HepG2 (cell line): ENCODE measurements at regions not wholly inside any gene's neighbourhood (a gene's known extent, or its start where the extent isn't known, plus 50 kb on each side); places are given as distances from the start of the nearest gene placed in this dataset.

Experiments used
- ATAC-seq: fragments of 200-7000 bp; cut with Tn5 transposase; 3 replicates; pipeline ENCODE4 v1.9.1; 2020; ENCODE audit warnings: mild to moderate bottlenecking, moderate library complexity
- BruUV-seq: library from RNA; stranded (reverse); fragments of 400-500 nt; replicated peaks from 2 replicates; lab custom pipeline; 2021; lab: Mats Ljungman, UMichigan
- CTCF ChIA-PET: fragments of 300-600 bp; formaldehyde crosslinking; extraction: SDS; loops from one replicate; lab custom pipeline; 2021; ENCODE audit warnings: low total read pairs, inconsistent platforms, low intra/inter-chr PET ratio; lab: Yijun Ruan, JAX
- POLR2A ChIA-PET: fragments of 350-600 bp; sonication (Branson Sonifier 250); formaldehyde crosslinking; loops from one replicate; lab custom pipeline; 2020; ENCODE audit warnings: antibody characterized with exemption, inconsistent platforms; lab: Yijun Ruan, JAX
- DNase-seq: peaks from one replicate; pipeline ENCODE4 v3.0.0-alpha.2; 2015; ENCODE audit warnings: low spot score
- FAIRE-seq: peaks from 3 replicates; lab custom pipeline; 2011; peaks lifted over from hg19 to GRCh38; lab: Jason Lieb, UNC
- H2AFZ ChIP-seq: one replicate; pipeline ENCODE4 v1.6.1; 2011; ENCODE audit warnings: low read length, inconsistent platforms
- H3K27ac ChIP-seq: fragments of 300-600 bp; 3 replicates; pipeline ENCODE4 v1.8.0; 2011; ENCODE audit warnings: mixed run types, mild to moderate bottlenecking, mixed read lengths, low read length, inconsistent platforms; ENCODE audit not compliant: insufficient read depth; ENCODE audit errors: extremely low read length
- H3K27me3 ChIP-seq, 2 experiments: fragments of 200-600 bp in 1 of 2; 2 replicates in 1 of 2; 3 replicates in 1 of 2; pipeline versions ENCODE4 v1.6.0 to v1.8.0; 2011; ENCODE audit warnings: low read length in 2 of 2, mild to moderate bottlenecking in 2 of 2, moderate library complexity in 2 of 2, inconsistent platforms in 1 of 2; ENCODE audit not compliant: insufficient read depth in 2 of 2, control insufficient read depth in 1 of 2
- H3K36me3 ChIP-seq, 2 experiments: fragments of 200-600 bp in 1 of 2; replicated peaks in 1 of 2; 2 replicates in 1 of 2; 3 replicates in 1 of 2; pipeline versions ENCODE4 v1.5.1 to v1.8.0; 2011; ENCODE audit warnings: low read length in 2 of 2, inconsistent platforms in 1 of 2; ENCODE audit not compliant: insufficient read depth in 2 of 2, control insufficient read depth in 1 of 2
- H3K4me1 ChIP-seq: 2 replicates; pipeline ENCODE4 v1.5.1; 2012; ENCODE audit warnings: low read length, inconsistent platforms; ENCODE audit not compliant: insufficient read depth
- H3K4me2 ChIP-seq: 2 replicates; pipeline ENCODE4 v1.6.0; 2011; ENCODE audit warnings: low read depth, low read length, inconsistent platforms
- H3K4me3 ChIP-seq, 3 experiments: fragments of 200-600 bp in 1 of 3; sonication (generic), shearing (Covaris generic) in 1 of 3; replicated peaks in 1 of 3; 2 replicates each; pipeline ENCODE4 v1.5.1; 2011 to 2016; ENCODE audit warnings: low read length in 3 of 3, inconsistent platforms in 2 of 3, low read depth in 2 of 3, mild to moderate bottlenecking in 2 of 3, control low read depth in 1 of 3, mixed read lengths in 1 of 3; ENCODE audit not compliant: insufficient read depth in 1 of 3
- H3K79me2 ChIP-seq: one replicate; pipeline ENCODE4 v1.6.1; 2011; ENCODE audit warnings: low read length, inconsistent platforms; ENCODE audit not compliant: insufficient read depth
- H3K9ac ChIP-seq: 2 replicates; pipeline ENCODE4 v1.6.0; 2011; ENCODE audit warnings: mild to moderate bottlenecking, low read depth, low read length, inconsistent platforms; ENCODE audit not compliant: insufficient read depth
- H3K9me3 ChIP-seq: 2 replicates; pipeline ENCODE4 v1.5.1; 2012; ENCODE audit warnings: mild to moderate bottlenecking, low read length
- H4K20me1 ChIP-seq: 2 replicates; pipeline ENCODE4 v1.6.0; 2011; ENCODE audit warnings: inconsistent platforms, mild to moderate bottlenecking, low read length, moderate library complexity; ENCODE audit not compliant: insufficient read depth
- MAFK ChIP-seq, 2 experiments: IDR thresholded peaks in 1 of 2; conservative IDR thresholded peaks in 1 of 2; 2 replicates each; pipeline ENCODE4 v1.6.1; 2011; ENCODE audit warnings: improper control_type of control experiment in 2 of 2, low read length in 2 of 2
- PRPF4 ChIP-seq: fragments of 200-400 bp; formaldehyde crosslinking; IDR thresholded peaks from 2 replicates; pipeline ENCODE4 v1.6.1; 2016; ENCODE audit warnings: low read length, low read depth; ENCODE audit not compliant: poor library complexity, severe bottlenecking
- RAD21 ChIP-seq: fragments of 450-650 bp; formaldehyde crosslinking; IDR thresholded peaks from 2 replicates; pipeline ENCODE4 v1.5.0; 2020; ENCODE audit warnings: mild to moderate bottlenecking
- SMC3 ChIP-seq: IDR thresholded peaks from 2 replicates; pipeline ENCODE4 v1.6.1; 2011; ENCODE audit warnings: low read length, improper control_type of control experiment
- STAG1 ChIP-seq: sonication (generic); formaldehyde crosslinking; IDR thresholded peaks from 2 replicates; pipeline ENCODE4 v1.4.0; 2020; ENCODE audit warnings: missing genetic modification reagents
- ZFYVE20 ChIP-seq: sonication (generic); formaldehyde crosslinking; IDR thresholded peaks from 2 replicates; pipeline ENCODE4 v1.8.0; 2023; ENCODE audit warnings: low read depth, mild to moderate bottlenecking, moderate library complexity, missing genetic modification reagents, borderline replicate concordance
- ZNF737 ChIP-seq: sonication (generic); formaldehyde crosslinking; IDR thresholded peaks from 2 replicates; pipeline ENCODE4 v1.5.0; 2020; ENCODE audit warnings: missing genetic modification reagents, mild to moderate bottlenecking, borderline replicate concordance
- WGBS: methylation state at CpG from one replicate; pipeline ENCODE4 v1.1.6; 2017; ENCODE audit warnings: low lambda C conversion rate; 5-methylcytosine and 5-hydroxymethylcytosine counted together
- in situ Hi-C: cut with HindIII; loops from 2 replicates; pipeline ENCODE4 v1.10.0; 2017; ENCODE audit warnings: low pct_unique_long_range_greater_than_20kb; ENCODE audit not compliant: extremely low pct_ligation_motif_present
- intact Hi-C: fragments of 100-400 bp; cut with micrococcal nuclease; formaldehyde crosslinking; loops from one replicate; pipeline ENCODE4 v1.10.0; 2022; ENCODE audit not compliant: unreplicated experiment
- TF ChIP-seq, protein P1 (sequence below): sonication (generic); formaldehyde crosslinking; IDR thresholded peaks from 2 replicates; pipeline ENCODE4 v1.5.0; 2020; ENCODE audit warnings: mild to moderate bottlenecking, missing genetic modification reagents, moderate library complexity

DNA sequence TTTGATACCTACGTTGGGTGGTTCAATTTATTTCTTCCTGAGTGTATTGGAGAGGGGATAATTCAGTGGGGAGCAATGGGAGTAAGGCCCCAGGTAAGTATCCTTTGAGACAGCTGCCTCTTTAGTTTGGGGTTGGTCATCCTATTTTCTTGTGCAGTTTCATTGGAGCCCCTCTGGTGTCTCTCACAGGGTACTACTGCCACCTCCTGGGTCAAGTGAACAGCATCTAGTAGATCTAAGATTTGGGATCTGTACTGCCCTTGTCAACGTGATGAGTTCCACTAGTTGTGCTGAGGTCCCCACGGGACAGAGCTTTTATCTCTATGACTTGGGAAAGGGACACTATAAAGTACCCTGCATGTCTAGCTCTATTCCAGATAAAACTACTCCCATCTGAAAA lies 80.6 kb downstream of the PBDC1 start:
- Histone ChIP-seq H3K9me3 (no peaks in the 10 kb centered on the region), H3K4me1 (no peaks in the 10 kb centered on the region), H3K4me3 (no peak overlapping the region), H3K27ac (no peak overlapping the region), H3K36me3 (no peaks in the 10 kb centered on the region), H2AFZ (no peak overlapping the region), H3K9ac (no peak overlapping the region), H3K79me2 (no peaks in the 10 kb centered on the region), H4K20me1 (no peaks in the 10 kb centered on the region), H3K27me3 (no peaks in the 10 kb centered on the region), H3K4me2 (no peak overlapping the region)
- in situ Hi-C loops: loop anchor here (25.0 kb wide), 1 partner anchor 91 kb away; the partner anchor contains the start of gene PBDC1
- ATAC-seq: peak; percentile 89
- ChIA-PET CTCF (no interaction called here), POLR2A (interaction anchor here (1.0 kb wide), 1 partner anchor 80 kb away, joined by 3 read pairs; the partner anchor contains the start of gene PBDC1)
- peak; percentile 45 for DNase-seq
- peak; percentile 89 for FAIRE-seq
- intact Hi-C loops: loop anchor here (5.0 kb wide), 2 partner anchors 81 to 106 kb away; partner anchors contain the start of gene PBDC1
- no peak for TF ChIP-seq ZFYVE20 (CRISPR knock-in tag)
- no peak for TF ChIP-seq MAFK (conservative IDR thresholded peaks at IDR 0.05 in 1 of 2, IDR thresholded peaks at IDR 0.05 in 1 of 2; ENCODE audit: low read length in 2 of 2)
- TF ChIP-seq SMC3: peak; percentile 67; the same call in 1 of the 2 replicates
- TF ChIP-seq, protein P1, sequence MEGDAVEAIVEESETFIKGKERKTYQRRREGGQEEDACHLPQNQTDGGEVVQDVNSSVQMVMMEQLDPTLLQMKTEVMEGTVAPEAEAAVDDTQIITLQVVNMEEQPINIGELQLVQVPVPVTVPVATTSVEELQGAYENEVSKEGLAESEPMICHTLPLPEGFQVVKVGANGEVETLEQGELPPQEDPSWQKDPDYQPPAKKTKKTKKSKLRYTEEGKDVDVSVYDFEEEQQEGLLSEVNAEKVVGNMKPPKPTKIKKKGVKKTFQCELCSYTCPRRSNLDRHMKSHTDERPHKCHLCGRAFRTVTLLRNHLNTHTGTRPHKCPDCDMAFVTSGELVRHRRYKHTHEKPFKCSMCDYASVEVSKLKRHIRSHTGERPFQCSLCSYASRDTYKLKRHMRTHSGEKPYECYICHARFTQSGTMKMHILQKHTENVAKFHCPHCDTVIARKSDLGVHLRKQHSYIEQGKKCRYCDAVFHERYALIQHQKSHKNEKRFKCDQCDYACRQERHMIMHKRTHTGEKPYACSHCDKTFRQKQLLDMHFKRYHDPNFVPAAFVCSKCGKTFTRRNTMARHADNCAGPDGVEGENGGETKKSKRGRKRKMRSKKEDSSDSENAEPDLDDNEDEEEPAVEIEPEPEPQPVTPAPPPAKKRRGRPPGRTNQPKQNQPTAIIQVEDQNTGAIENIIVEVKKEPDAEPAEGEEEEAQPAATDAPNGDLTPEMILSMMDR: peak; percentile 63
- peak; percentile 79 for TF ChIP-seq STAG1 (CRISPR knock-in tag)
- no peak for TF ChIP-seq PRPF4
- peak; percentile 43 for TF ChIP-seq RAD21 (CRISPR knock-in tag)
- TF ChIP-seq ZNF737: no peak
- WGBS: 0% methylated on average over 2 of the region's 3 CpGs
- no TSS peak for BruUV-seq
